Amygdala (tissue), 56 donors: ENCODE measurements at regions not wholly inside any gene's neighbourhood (a gene's known extent, or its start where the extent isn't known, plus 50 kb on each side); places are given as distances from the start of the nearest gene placed in this dataset.

Source experiments
- DNase-seq, 56 donors: peaks; one replicate each; lab custom pipeline; 2025; lab: John Stamatoyannopoulos, UW

DNA sequence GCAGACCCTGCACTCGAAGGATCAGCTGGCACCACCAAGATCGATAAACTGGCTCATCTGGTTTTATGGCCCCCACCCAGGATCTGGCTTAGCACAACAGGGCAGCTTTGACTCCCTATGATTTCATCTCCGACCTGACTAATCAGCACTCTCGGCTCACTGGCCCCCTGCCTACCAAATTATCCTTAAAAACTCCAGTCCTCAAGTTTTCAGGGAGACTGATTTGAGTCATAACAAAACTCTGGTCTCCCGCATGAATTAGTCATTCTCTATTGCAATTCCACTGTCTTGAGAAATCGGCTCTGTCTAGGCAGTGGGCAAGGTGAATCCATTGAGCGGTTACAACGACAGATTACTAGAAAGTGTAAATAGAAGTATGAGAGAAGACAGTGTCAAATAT, 521.9 kb upstream of the RGMA start:
- no peak for DNase-seq

DNA sequence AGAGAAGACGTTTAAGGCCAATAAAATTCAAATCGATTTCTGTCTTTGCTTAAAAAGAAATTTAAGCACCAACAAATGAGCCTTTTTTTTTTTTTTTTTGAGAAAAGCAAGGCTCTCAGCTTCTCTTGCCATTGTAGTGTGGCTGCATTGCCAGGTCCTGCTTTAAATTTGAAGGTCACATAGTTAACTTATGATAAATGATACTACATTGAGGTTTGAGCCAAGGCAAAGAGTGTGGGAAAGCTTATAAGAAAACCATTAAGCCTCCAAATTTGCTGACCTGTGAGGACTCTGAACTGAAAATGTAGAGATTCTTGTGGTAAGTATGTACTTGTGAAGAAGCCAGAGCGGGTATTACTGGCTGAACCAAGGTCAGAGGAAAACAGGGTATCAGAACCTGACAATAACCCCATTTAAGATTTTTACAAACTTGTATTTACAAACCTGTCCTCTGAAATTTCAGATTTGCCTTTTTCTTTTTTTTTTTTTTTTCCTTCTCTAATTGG, 519.7 kb upstream of the RGMA start:
- no peak for DNase-seq

DNA sequence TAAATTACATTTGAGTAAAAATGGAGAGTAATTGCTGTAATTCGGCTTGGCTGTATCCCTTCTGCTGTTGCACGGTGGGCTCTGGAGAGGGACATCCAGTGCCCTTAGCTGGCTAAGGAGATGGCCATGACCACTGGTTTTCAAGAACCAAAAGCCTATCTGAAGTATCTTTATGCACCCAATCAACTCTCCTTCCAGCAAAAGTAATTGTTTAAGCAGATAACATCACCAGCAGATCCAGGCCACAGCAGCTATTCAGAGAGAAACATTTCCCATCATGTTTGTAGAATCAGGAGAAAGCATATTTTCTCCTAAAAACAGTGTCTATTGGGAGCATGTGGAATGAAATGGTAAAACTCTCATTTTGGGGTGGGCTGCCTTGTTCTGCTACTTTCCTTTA, 514.5 kb upstream of the RGMA start:
- DNase-seq: no peak

DNA sequence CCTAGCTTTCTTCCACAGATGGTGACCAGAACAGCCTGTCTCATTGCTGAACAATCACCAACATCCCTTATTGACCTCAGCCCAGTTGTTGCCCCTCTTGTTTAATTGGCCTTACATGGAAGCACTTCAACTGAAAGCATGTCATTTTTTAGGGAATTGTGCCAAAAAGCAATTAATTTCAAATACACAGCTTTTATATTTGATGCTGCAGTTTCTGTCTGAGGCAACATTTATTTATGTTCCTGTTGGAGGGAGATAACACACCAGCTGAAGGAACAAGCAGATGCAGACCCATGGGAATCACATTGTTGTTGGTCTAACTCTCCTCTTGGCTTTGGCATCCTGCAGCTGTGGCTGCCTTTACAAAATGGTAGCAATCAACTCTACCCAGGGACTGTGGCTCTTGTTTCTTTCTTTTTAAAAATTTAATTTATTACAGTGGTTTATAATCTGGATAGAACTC, 498.1 kb upstream of the RGMA start:
- no peak for DNase-seq

DNA sequence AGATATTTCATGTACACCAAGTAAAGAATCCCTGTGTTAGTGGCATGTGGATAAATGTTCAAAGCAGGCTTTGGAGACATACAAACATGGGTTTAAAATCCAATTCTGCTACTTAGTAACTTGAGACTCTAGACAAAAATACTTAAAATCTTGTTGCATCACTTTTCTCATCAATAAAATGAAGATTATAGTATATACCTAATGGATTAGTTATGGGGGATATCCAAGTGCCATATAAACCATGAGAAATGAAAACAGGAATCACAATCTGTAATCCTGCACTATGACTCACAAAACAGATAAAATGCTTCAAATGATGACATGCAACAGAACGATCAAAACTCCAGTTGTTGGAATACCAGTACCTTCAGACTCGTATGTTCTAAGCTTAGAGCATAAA, 496.0 kb upstream of the RGMA start:
- no peak for DNase-seq

DNA sequence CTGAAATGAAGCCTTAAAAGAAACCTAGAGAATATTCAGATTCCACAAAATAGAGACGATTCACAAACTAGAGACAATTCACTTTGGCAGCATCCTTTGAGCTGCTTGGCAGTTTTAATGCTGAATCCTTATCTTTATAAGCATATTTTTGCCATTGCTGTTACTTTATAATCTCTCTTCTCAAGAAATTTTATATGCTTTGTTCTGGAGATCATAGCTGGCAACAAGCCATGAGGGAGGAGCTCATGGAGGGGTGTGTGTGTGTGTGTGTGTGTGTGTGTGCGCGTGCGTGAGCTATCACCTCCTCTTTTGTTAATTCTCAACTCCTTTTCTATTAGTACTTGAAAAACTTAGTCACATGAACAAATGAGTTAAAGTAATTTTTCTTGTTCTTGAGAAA, 495.0 kb upstream of the RGMA start:
- DNase-seq: no peak

DNA sequence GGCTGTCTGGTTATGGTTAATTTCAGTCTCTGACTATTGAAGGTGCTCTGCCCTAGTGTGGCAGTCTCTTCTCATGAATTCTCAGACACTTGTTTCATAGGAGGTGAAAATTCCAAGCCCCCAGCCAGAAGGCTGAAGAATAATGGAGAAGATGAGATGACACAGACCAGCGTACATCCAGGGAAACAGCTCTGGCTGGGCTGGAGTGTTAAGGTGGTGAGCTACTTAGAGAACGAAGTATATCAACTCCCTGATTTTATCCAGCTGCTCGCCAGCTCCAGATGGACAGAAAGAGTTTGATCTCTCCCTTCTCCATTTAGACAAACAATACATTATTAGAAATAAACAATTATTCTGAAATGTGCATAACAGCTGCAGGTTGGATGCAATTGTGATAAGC, 494.5 kb upstream of the RGMA start:
- no peak for DNase-seq

DNA sequence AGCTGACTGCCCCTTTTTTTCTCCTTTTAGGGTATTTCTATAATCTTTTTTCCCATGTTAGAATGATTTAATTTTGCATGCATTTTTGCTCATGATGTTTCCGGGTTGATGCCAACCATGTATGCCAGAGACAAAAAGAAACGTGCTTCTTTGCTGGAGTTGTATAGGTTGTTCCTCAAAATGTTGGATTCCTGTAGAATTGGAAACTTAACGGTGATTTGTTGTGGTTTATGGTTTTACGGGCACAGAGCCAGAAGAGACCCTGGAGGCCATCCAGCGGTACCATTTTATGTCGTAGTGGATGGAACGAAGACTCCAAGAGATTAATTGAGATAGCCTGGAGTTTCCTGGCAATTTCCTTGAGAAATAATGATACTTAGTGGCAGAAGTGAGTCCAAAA, 481.5 kb upstream of the RGMA start:
- DNase-seq: no peak

DNA sequence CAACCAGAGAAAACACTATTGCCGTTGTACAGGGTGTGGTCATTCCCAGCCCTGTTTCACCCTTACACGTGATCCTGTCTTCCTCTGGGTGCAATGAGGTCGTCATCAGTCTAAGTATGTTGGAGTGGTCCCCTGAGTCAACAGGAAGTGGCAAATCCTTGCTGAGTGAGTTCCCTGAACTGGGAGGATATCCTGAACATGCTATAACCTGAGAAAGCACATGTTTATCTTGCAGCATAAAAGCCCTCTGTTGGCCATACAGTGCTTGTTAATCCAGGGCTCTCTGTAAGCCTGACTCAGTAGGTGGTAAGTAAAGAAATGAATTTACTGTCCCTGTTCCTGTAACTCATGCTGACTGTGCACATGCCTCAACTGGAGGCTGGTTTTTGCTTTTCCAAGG, 477.8 kb upstream of the RGMA start:
- no peak for DNase-seq

DNA sequence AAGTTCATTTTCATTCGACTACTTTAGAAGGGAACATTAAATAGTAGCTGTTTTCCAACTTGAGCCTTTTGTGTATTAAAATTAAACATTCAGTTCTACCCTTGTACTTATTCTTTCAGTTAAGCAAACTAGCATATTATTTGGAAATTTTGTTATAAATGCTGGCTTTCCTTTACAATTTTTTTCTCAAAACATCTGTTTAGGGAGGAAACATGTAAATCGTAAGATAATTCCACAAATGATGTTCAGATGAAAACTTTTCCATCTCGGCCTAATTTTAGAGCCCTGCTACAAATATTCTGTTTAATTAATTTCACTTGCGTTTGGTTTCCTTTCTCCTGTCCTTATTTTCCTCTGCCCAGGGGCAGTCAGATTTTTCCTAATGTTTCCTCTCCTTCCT, 476.2 kb upstream of the RGMA start:
- DNase-seq: no peak

DNA sequence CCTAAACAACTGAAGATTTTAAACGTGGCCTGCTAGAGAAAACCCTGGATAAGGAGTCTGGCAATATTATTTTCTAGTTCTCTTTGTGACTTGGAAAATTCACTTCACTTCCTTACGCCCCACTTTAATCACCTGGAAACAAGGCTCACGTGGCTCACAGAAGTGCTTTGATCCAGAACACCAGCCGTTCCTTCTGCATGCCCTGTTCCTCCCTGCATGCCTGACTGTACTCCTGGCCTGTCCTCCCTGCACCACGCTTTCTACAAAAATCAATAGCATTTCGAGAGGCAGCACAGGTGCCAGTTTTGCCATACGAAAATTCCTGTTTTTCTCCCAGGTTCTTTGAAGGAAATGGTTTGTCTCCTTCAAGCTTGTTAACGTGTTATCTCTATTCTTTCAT, 474.2 kb upstream of the RGMA start:
- no peak for DNase-seq

DNA sequence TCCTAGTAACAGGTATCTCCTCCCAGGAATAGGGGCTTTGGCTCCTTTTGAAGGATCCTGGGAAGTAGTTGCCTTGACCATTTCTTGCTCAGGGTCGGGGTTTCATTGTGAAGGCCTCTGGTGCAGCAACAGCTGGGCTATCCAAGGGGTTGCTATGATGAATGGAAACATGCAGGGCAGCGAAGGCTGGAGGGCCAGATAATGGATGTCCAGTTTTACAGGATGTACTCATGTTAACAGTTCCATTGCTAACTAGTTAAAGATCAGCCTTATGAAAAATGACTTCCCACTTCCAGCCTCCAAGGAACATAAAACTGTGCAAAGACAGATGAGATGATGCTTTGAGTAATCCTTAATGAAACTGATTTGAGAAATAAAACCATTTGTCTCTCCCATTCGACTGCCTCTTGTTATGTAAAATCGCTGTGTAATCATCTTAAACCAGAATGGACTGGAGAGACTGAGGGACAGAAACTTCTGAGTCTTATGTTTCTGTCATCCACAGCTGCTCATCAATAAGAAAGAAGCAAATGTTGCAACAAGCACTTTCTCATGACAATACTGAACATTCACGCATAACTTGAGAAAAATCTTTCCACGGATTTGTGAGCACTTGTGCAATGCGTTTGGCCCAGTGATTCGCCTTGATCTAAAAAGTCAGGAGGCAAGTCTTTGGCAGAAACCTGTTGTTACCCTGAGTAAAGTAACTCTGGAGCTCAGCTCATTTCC, 473.5 kb upstream of the RGMA start:
- no peak for DNase-seq

DNA sequence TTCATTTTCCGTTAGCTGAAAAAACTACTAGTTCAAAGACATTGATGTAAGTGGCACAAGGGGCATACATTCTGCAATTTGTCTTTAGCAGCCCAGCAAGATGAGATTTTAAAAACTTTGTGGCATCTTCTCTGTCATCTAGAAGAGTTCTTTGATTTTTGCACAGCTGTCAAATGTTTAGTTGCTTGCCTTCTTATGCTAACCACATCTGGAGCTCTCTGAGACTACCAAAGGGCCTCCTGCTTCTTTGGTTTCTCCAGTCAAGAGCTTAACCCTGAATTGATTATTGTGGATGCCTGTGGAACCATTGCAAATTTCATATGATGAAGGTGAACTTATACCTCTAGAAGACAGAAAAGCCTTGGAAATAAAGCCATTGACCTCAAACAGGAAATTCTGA, 468.7 kb upstream of the RGMA start:
- no peak for DNase-seq

DNA sequence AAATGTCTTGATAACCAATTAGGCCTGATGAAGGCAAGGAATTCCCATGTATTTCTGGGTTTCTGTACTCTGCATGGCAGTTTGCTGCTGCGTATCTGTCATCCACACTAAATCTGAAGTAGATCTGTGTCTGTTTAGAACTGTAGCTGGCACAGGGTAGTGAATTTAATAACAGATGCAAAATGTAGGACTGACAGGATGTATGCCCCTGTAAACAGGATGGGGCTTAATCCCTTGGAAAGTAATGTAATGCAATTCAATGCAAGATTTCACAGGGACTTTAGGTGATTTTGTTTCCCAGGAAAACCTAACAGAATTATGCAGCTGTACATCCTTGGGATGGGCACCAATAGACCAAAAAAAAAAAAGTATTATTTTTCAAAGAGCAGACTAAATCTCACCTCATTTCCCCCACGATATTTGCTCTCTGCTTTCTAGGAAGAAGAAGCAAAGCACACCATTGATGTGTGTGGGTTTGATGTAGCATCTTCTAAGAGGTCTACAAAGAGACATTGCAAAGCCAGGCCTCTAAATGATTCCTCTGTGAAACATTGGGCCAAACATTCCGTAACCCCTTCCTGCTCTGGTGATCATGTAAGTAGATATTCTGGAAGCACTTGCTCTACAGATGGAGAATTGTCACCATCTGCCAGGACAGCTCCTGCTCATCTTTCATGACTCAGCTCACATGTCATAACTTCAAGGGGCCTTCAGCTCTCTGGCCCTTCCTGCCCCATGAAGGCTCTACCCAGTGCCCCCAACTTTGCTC, 464.3 kb upstream of the RGMA start:
- no peak for DNase-seq

DNA sequence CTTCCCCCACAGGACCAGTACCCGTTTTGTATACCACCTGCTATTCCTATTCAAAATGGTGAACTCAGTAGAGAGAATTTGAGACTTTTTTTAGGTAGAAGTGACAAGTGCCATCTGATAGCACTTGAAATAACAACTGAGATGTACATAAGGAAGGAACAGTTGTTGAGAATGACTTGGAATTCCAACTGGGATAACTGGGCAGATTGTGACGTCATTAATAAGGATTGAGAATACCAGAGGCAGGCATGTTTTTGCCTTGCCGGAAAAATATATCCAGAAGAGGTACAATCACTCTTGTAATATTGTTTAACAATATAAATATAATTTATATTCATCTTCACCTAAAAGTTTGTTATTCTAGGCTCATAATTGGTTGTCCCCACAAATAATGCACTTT, 454.1 kb upstream of the RGMA start:
- no peak for DNase-seq

DNA sequence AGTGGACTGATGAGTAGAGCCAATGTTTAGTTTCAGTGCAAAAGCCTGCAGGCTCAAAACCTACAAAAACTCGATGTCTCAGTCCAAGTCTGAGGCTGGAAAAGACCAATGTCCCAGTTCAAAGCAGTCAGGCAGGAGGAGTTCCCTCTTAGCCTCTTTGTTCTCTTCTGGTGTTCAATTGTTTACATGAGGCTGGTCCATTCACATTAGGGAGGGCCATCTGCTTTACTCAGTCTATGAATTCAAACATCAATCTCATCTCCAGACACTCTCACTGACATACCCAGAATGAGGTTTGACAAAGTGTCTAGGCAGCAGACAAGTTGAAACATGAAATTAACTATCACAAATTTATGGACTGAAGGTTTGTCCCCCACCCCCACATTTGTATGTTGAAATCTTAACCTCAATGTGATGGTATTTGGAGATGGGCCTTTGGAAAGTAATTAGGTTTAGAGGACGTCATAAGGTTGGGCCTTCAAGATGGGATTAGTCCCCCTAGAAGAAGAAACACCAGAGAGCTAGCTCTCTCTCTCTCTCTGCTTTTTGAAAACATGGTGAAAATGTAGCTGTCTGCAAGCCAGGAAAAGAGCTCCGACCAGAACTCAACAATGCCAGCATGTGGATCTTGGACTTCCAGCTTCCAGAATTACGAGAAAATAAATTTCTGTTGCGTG, 438.5 kb upstream of the RGMA start:
- no peak for DNase-seq

DNA sequence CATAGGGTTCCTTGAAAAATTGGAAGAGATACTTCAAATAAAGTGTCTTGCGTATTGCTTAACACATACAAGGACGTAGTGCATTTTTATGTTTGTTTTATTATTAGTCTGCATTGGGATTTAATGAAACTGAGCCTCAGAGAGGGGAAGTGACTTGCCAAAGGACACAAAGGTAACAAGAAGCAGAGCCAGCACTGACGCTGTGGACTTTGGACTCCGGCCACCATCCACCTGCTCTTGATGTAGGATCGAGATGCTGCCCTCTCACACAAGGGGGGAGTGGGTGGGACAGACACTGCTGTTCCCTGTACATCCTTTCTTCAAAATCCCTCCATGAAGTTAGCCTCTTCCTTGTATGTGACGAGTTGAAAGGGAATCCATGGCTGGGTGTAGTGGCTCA, 435.4 kb upstream of the RGMA start:
- DNase-seq: no peak

DNA sequence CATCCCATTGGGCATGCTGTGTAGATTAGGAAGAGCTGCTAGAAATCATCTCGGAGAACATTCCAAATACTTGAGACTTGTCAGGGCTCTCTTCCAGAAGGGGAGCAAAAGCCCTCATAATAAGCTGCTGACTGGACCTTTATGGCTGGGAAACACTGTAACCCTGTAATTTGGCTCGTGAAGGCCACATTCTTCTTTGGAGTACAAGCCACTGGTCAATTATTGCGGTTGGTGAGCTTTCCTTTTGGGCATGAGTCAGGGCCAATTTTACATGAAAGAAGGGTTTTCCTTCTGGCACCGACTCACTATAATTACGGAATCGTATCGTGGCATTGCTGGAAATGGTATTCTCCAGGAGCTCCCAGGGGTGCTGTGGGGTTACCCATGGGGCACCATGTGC, 434.5 kb upstream of the RGMA start:
- DNase-seq: peak in 1 of 56 donors; percentile 1

DNA sequence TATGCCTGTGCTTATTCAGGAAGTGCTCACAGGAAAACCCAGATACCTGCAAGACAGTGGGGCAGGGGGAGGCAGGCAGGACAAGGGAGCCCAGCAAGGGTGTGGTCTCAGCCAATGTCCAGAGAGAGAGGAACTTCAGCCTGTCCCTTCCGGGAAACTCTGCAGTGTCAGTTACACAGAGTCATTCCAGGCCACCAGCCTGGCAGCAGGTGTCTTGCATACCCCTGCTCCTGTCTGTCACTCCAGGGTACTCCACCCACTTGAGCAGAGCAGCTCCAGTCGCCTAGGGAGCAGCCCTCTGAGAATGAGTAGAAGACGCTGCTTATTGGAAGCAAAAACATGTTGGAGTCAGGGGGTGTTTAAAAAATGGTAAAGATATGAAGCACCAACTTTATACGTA, 431.2 kb upstream of the RGMA start:
- no peak for DNase-seq

DNA sequence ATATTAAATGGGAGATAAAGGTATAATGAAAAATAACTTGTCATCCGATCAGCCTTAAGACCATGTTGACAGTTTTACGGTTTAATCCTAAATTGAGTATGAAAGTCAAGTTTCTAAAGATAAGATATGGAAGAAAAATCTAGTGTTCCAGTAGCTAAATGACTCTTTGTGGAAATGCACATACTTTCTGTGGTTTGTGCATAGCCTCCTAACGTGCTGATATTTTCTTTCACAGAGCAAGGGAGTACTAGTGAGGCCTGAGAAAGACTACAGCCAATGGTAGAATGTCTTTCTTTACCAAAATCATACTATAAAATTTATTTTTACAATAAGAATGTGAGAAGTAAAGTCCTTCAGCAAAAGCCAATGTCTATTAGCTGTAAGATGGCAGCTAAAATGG, 430.6 kb upstream of the RGMA start:
- no peak for DNase-seq

DNA sequence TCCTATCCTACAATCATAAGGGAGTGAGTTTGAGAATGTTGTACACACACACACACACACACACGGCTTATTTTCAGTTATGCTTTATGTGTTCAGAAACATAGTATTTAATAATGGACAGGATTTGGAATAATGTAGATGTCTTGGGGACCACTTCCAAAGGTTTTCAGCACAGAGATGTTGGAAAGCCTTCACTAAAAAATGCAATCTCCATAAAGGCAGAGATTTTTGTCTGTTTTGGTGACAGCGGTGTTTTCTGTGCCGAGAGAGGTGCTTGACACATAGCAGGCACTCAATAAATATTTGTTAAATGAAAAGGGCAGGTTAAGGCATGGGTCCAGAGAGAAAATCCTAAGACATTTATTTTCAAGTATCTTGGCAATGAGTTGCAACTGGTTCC, 428.2 kb upstream of the RGMA start:
- no peak for DNase-seq
